ENCODE measurements at regions not wholly inside any gene's neighbourhood (a gene's known extent, or its start where the extent isn't known, plus 50 kb on each side); places are given as distances from the start of the nearest gene placed in this dataset.
"Not testable (repeated sequence)": the region's sequence is repeated elsewhere in the genome, so short reads cannot be mapped to it uniquely, and the experiment has no call there.

DNA sequence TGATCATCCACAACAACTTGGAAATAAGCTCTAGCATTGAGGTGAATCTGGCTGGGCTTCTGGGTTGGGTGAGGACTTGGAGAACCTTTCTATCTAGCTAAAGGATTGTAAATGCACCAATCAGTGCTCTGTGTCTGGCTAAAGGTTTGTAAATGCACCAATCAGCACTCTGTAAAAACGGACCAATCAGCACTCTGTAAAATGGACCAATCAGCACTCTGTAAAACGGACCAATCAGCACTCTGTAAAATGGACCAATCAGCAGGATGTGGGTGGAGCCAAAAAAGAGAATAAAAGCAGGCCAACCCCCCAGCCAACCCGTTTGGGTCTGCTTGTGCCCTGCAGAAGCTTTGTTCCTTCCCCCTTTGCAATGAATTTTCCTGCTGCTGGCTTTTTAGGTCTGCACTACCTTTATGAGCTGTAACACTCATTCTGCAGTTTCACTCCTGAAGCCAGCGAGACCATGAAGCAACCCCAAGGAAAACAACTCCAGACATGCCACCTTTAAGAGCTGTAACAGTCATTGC, 135.2 kb upstream of the PDE1C start:
- TF ChIP-seq EZH2 (IDR thresholded peaks at IDR 0.05; ENCODE audit: low read depth) = not testable (repeated sequence)
- TF ChIP-seq, protein P1, sequence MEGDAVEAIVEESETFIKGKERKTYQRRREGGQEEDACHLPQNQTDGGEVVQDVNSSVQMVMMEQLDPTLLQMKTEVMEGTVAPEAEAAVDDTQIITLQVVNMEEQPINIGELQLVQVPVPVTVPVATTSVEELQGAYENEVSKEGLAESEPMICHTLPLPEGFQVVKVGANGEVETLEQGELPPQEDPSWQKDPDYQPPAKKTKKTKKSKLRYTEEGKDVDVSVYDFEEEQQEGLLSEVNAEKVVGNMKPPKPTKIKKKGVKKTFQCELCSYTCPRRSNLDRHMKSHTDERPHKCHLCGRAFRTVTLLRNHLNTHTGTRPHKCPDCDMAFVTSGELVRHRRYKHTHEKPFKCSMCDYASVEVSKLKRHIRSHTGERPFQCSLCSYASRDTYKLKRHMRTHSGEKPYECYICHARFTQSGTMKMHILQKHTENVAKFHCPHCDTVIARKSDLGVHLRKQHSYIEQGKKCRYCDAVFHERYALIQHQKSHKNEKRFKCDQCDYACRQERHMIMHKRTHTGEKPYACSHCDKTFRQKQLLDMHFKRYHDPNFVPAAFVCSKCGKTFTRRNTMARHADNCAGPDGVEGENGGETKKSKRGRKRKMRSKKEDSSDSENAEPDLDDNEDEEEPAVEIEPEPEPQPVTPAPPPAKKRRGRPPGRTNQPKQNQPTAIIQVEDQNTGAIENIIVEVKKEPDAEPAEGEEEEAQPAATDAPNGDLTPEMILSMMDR (conservative IDR thresholded peaks at IDR 0.05) = not testable (repeated sequence)
